GM19351 (cell line): ENCODE measurements at regions not wholly inside any gene's neighbourhood (a gene's known extent, or its start where the extent isn't known, plus 50 kb on each side); places are given as distances from the start of the nearest gene placed in this dataset.

Source experiments
- ATAC-seq: cut with Tn5 transposase; IDR thresholded peaks from one replicate; pipeline ENCODE4 v1.9.1; 2021; ENCODE audit warnings: mild to moderate bottlenecking, moderate library complexity; ENCODE audit not compliant: unreplicated experiment

GRCh38 chr4:138537731-138538490 lies 295.8 kb upstream of the SLC7A11 start:
- ATAC-seq = no peak

- ATAC-seq = no peak
Observed at GRCh38 chr4:138535316-138535715, 293.2 kb upstream of the SLC7A11 start.

GRCh38 chr4:138522366-138522765 lies 280.2 kb upstream of the SLC7A11 start:
- ATAC-seq = peak; percentile 89

- peak; percentile 5 for ATAC-seq
Observed at GRCh38 chr4:138521809-138522208, 279.7 kb upstream of the SLC7A11 start.

- no peak for ATAC-seq
Observed at GRCh38 chr4:138519436-138519835, 277.3 kb upstream of the SLC7A11 start.

- ATAC-seq = no peak
Observed at GRCh38 chr4:138513535-138513934, 271.4 kb upstream of the SLC7A11 start.

GRCh38 chr4:138512756-138513155 lies 270.6 kb upstream of the SLC7A11 start:
- no peak for ATAC-seq

- ATAC-seq = no peak
Observed at GRCh38 chr4:138510053-138510452, 267.9 kb upstream of the SLC7A11 start.

- ATAC-seq = no peak
Observed at GRCh38 chr4:138509346-138509745, 267.2 kb upstream of the SLC7A11 start.

GRCh38 chr4:138507522-138507921 lies 265.4 kb upstream of the SLC7A11 start:
- no peak for ATAC-seq

GRCh38 chr4:138501614-138502013 lies 259.5 kb upstream of the SLC7A11 start:
- ATAC-seq = no peak

GRCh38 chr4:138500869-138501268 lies 258.7 kb upstream of the SLC7A11 start:
- ATAC-seq = no peak

GRCh38 chr4:138499627-138500026 lies 257.5 kb upstream of the SLC7A11 start:
- ATAC-seq = no peak

GRCh38 chr4:138494931-138495330 lies 252.8 kb upstream of the SLC7A11 start:
- peak; percentile 86 for ATAC-seq

- ATAC-seq = no peak
Observed at GRCh38 chr4:138494116-138494515, 252.0 kb upstream of the SLC7A11 start.

GRCh38 chr4:138492176-138492575 lies 250.0 kb upstream of the SLC7A11 start:
- no peak for ATAC-seq

- no peak for ATAC-seq
Observed at GRCh38 chr4:138488533-138488932, 246.4 kb upstream of the SLC7A11 start.

- no peak for ATAC-seq
Observed at GRCh38 chr4:138487670-138488069, 245.5 kb upstream of the SLC7A11 start.

GRCh38 chr4:138487230-138487629 lies 245.1 kb upstream of the SLC7A11 start:
- no peak for ATAC-seq

GRCh38 chr4:138485498-138485897 lies 243.3 kb upstream of the SLC7A11 start:
- ATAC-seq = no peak

GRCh38 chr4:138475116-138475515 lies 233.0 kb upstream of the SLC7A11 start:
- ATAC-seq = no peak

- no peak for ATAC-seq
Observed at GRCh38 chr4:138473339-138473738, 231.2 kb upstream of the SLC7A11 start.
